Breast epithelium (tissue), 4 donors: ENCODE measurements at regions not wholly inside any gene's neighbourhood (a gene's known extent, or its start where the extent isn't known, plus 50 kb on each side); places are given as distances from the start of the nearest gene placed in this dataset.

ENCODE experiments used
- DNase-seq, 2 donors: peaks; one replicate each; pipeline ENCODE4 v3.0.0-alpha.2; 2019; ENCODE audit warnings: low spot score in 2 of 2
- H3K27ac ChIP-seq, 2 donors: fragments of 200-600 bp; sonication (generic) in 1 of 2; one replicate each; pipeline ENCODE4 v1.5.1; 2016 to 2019; ENCODE audit warnings: mild to moderate bottlenecking in 1 of 2
- H3K27me3 ChIP-seq, 2 donors: fragments of 200-600 bp; sonication (generic) in 1 of 2; one replicate each; pipeline versions ENCODE4 v1.5.1 to v1.6.0; 2017 to 2019; ENCODE audit warnings: control low read depth in 1 of 2, mild to moderate bottlenecking in 1 of 2
- H3K36me3 ChIP-seq: fragments of 200-600 bp; one replicate; pipeline ENCODE4 v1.5.1; 2019
- H3K4me1 ChIP-seq, 2 donors: fragments of 200-600 bp; sonication (generic); one replicate each; pipeline ENCODE4 v1.5.1; 2016 to 2019; ENCODE audit warnings: control low read depth in 1 of 2
- H3K4me3 ChIP-seq, 3 donors: fragments of 200-600 bp; sonication (generic); 1 replicate in 2 of 3; 2 replicates in 1 of 3; pipeline ENCODE4 v1.5.1; 2016 to 2019; ENCODE audit warnings: mild to moderate bottlenecking in 3 of 3, moderate library complexity in 2 of 3
- H3K9me3 ChIP-seq, 2 donors: fragments of 200-600 bp; sonication (generic) in 1 of 2; one replicate each; pipeline ENCODE4 v1.5.1; 2016 to 2019; ENCODE audit warnings: control low read depth in 1 of 2
- CTCF ChIP-seq, 3 donors: fragments of 450-650 bp; IDR thresholded peaks; one replicate each; pipeline ENCODE4 v1.5.1; 2016 to 2017; ENCODE audit warnings: antibody characterized with exemption in 3 of 3, mild to moderate bottlenecking in 3 of 3, moderate library complexity in 3 of 3
- POLR2A ChIP-seq: fragments of 450-650 bp; IDR thresholded peaks from one replicate; pipeline ENCODE4 v1.6.1; 2016; ENCODE audit warnings: antibody characterized with exemption, mild to moderate bottlenecking, moderate library complexity
- POLR2AphosphoS5 ChIP-seq, 3 donors: sonication (generic); formaldehyde crosslinking; IDR thresholded peaks; one replicate each; pipeline ENCODE4 v1.6.1; 2017; ENCODE audit warnings: antibody characterized with exemption in 3 of 3
- intact Hi-C: fragments of 100-400 bp; cut with DNase I; formaldehyde crosslinking; loops from one replicate; pipeline ENCODE4 v1.15.1; 2023; ENCODE audit warnings: low total_unique reads

- intact Hi-C loops = no loop called here
- no peaks in the 10 kb centered on the region for H3K4me1 ChIP-seq
- peaks cover 0 to 5% of the 10 kb centered on the region in 2 donors for H3K9me3 ChIP-seq
- DNase-seq = no peak
- H3K27me3 ChIP-seq = no peaks in the 10 kb centered on the region
- no peak for TF ChIP-seq CTCF (IDR thresholded peaks at IDR 0.05)
- TF ChIP-seq POLR2AphosphoS5 (IDR thresholded peaks at IDR 0.05) = no peak
- TF ChIP-seq POLR2A = no peak
- H3K36me3 ChIP-seq = no peaks in the 10 kb centered on the region
- H3K27ac ChIP-seq = no peak overlapping the region
- no peak overlapping the region for H3K4me3 ChIP-seq
Measured at GRCh38 chr15:36007699-36008098, 461.7 kb upstream of the DPH6 start.

- Histone ChIP-seq H3K9me3 (peaks cover 0 to 5% of the 10 kb centered on the region in 2 donors), H3K27ac (no peak overlapping the region), H3K4me1 (no peaks in the 10 kb centered on the region), H3K4me3 (no peak overlapping the region), H3K27me3 (no peaks in the 10 kb centered on the region), H3K36me3 (no peaks in the 10 kb centered on the region)
- intact Hi-C loops = no loop called here
- DNase-seq = no peak
- TF ChIP-seq POLR2A = no peak
- no peak for TF ChIP-seq POLR2AphosphoS5 (IDR thresholded peaks at IDR 0.05)
- TF ChIP-seq CTCF (IDR thresholded peaks at IDR 0.05) = no peak
Measured at GRCh38 chr15:36008719-36009118, 462.8 kb upstream of the DPH6 start.

- Histone ChIP-seq H3K27ac (no peak overlapping the region), H3K36me3 (no peaks in the 10 kb centered on the region), H3K4me1 (no peaks in the 10 kb centered on the region), H3K4me3 (no peak overlapping the region), H3K27me3 (no peaks in the 10 kb centered on the region), H3K9me3 (no peaks in the 10 kb centered on the region)
- intact Hi-C loops = no loop called here
- DNase-seq = no peak
- no peak for TF ChIP-seq CTCF (IDR thresholded peaks at IDR 0.05)
- no peak for TF ChIP-seq POLR2AphosphoS5 (IDR thresholded peaks at IDR 0.05)
- no peak for TF ChIP-seq POLR2A
Measured at GRCh38 chr15:36024031-36024688, 478.2 kb upstream of the DPH6 start.

- Histone ChIP-seq H3K4me3 (no peak overlapping the region), H3K9me3 (no peaks in the 10 kb centered on the region), H3K36me3 (no peaks in the 10 kb centered on the region), H3K27ac (no peak overlapping the region), H3K4me1 (no peaks in the 10 kb centered on the region), H3K27me3 (no peaks in the 10 kb centered on the region)
- intact Hi-C loops = no loop called here
- DNase-seq = no peak
- TF ChIP-seq POLR2AphosphoS5 (IDR thresholded peaks at IDR 0.05) (no peak), POLR2A (no peak), CTCF (IDR thresholded peaks at IDR 0.05) (no peak)
Measured at GRCh38 chr15:36026627-36027283, 480.8 kb upstream of the DPH6 start.

- H3K4me3 ChIP-seq = no peak overlapping the region
- no peaks in the 10 kb centered on the region for H3K4me1 ChIP-seq
- H3K27me3 ChIP-seq = no peaks in the 10 kb centered on the region
- H3K36me3 ChIP-seq = no peaks in the 10 kb centered on the region
- no peak for TF ChIP-seq POLR2AphosphoS5 (IDR thresholded peaks at IDR 0.05)
- no peak for TF ChIP-seq POLR2A
- TF ChIP-seq CTCF (IDR thresholded peaks at IDR 0.05) = no peak
- H3K9me3 ChIP-seq = no peaks in the 10 kb centered on the region
- H3K27ac ChIP-seq = no peak overlapping the region
- no peak for DNase-seq
- intact Hi-C loops = no loop called here
Measured at GRCh38 chr15:36029606-36030210, 483.7 kb upstream of the DPH6 start.
